ENCODE measurements at regions not wholly inside any gene's neighbourhood (a gene's known extent, or its start where the extent isn't known, plus 50 kb on each side); places are given as distances from the start of the nearest gene placed in this dataset.
"Not testable (repeated sequence)": the region's sequence is repeated elsewhere in the genome, so short reads cannot be mapped to it uniquely, and the experiment has no call there.

- DNase-seq = no peak
These were observed 200.7 kb downstream of the RRAGC start for GRCh38 chr1:38658883-38659282.

- no peak for DNase-seq
These were observed 201.7 kb downstream of the RRAGC start for GRCh38 chr1:38657873-38658272.

- DNase-seq = no peak
These were observed 202.2 kb downstream of the RRAGC start for GRCh38 chr1:38657207-38657840.

DNA sequence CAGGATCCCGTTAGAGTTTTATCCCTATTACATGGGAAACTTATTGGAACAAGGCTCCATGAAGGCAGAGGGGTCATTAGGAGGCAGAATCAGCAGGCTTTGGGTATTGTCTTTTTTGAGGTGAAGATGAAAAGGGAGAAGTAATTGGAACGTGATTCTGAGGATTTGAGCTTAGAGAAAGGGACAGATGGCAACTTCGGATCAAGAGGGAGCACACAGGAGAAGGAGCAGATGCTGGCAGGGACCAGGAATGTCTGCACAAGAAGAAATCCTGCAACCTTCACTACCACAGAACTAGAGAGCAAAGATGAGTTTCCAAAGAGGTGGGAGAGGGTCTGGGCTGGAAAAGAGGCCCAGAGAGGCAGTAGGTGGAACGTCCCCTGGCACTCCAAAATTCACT, 202.8 kb downstream of the RRAGC start:
- DNase-seq = no peak

- DNase-seq = no peak
These were observed 207.4 kb downstream of the RRAGC start for GRCh38 chr1:38652217-38652616.

DNA sequence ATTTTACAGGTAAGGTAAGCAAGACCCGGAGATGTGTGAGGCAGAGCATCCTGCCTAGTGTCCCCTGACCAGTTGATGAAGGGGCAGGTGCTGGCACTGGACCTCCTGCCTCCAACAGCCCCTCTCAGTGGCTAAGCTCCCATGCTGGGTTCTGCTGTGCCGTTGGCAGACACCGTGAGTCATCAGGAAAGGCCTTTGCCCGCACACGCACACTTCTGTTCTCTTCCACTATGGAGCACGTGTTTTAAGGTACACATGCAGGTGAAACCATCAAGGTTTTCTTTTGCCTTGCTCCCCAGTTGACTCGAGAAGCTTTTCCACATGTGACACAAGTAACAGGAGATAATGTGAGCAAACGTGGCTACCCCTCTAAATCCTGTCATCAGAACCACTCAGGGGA, 207.9 kb downstream of the RRAGC start:
- DNase-seq = no peak

DNA sequence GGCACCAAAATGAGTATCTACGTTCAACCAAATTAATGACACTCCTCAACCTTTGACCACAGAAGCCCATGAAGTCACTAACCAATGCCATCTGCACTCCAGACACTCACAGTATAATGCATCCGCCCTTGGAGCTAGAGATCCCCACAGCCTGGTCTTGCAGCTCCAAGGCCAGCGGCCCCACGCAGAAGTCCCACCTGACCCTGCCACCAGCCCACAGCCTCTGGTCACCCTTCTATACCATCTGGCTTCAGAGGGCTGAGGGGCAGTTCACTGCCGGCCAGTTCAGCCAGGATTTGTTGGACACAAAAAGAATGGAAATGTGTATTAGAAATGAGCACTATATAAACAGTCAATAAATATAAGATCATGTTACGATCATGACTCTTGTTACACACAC, 211.2 kb downstream of the RRAGC start:
- no peak for DNase-seq

- DNase-seq = not testable (repeated sequence)
These were observed 212.2 kb downstream of the RRAGC start for GRCh38 chr1:38647341-38647740.

DNA sequence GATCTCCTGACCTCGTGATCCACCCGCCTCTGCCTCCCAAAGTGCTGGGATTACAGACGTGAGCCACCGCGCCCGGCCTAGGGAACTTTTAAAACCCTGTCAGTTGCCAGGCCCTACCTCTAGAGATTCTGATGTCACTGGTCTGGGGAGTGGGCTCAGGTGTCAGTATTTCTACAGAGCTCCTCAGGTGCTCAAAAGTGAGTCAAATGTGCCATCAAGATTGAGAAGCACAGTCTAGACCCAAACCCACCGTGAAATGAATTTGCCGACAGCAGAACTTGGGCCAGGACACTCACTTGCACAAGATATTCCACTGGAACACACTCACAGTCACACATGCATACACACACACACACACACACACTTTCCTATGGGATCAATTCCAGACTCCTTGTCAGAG, 215.5 kb downstream of the RRAGC start:
- no peak for DNase-seq

- DNase-seq = no peak
These were observed 217.9 kb downstream of the RRAGC start for GRCh38 chr1:38641661-38642060.

DNA sequence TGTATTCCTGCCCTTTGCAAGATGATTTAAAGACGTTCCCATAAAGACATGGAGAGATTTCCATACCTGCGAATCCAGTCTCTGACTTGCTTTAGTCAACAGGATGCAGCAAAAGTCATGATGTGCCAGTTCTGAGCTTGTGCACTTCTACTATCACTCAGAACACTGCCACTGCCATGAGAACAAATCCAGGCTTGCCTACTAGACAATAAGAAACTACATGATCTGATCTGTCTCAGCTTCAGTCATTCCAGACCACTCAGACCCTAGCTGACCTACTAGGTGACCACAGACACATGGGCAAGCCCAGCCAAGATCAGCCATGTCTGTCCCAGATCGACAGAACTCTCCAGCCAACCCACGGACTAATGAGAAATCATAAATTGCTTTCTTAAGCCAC, 219.2 kb downstream of the RRAGC start:
- DNase-seq = no peak

- DNase-seq = no peak
These were observed 231.3 kb downstream of the RRAGC start for GRCh38 chr1:38628241-38628640.

GRCh38 chr1:38625939-38626338, 233.6 kb downstream of the RRAGC start:
- no peak for DNase-seq

DNA sequence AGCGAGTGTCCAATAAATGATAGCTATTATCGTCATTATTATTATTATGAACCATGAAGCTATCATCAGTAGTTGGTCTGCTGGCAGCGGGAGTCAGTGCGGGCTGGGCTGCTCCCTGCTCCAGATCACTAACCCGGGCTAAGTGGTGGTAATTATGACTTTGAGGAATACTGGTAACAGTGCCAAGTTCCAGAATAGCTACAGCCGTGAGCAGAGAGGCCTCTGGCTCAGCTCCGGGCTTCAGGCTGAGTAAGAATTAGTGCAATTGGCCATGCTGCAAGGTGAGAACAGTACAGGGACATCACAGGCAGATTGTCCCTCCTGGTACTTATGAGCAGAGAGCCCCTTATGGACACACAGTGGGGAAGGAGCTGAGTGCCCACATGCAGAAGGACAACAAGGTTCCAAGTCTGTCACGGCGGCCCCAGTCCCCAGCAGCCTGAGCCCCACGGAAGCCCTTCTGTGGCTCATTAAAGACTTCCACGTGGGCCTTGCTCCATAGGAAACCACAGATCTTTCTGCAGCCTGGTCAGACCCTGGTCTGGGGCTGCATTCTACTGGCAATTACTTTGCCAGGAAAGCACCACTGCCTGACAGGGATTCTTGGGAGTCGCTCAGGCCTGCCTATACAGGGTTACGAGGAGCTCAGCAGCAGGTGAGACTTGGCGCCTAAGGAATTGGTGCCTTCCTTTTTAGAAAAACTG, 235.1 kb downstream of the RRAGC start:
- DNase-seq = peak; percentile 41

GRCh38 chr1:38623529-38623928, 236.0 kb downstream of the RRAGC start:
- DNase-seq = no peak

- no peak for DNase-seq
These were observed 237.4 kb downstream of the RRAGC start for GRCh38 chr1:38622197-38622596.

DNA sequence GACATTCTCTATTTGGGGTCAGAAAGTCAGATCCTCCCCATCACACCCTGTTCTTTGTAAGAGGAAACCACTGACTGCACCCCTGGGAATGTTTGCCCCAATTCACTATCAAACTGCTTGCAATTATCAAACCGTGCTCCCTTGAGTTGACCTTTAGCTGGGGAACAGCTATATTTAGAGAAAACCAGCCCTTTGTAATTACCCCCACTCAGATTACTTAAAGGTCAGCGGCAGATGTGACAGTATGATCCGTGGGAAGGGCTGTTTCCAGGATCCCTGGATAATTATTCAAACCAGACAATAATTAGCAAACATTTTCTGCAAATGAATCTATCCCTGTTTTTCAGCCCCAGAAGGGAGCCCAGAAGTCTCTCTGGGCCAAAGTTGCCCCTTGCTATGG, 242.7 kb downstream of the RRAGC start:
- no peak for DNase-seq

- DNase-seq = no peak
These were observed 243.9 kb downstream of the RRAGC start for GRCh38 chr1:38615680-38616079.

- no peak for DNase-seq
These were observed 244.7 kb downstream of the RRAGC start for GRCh38 chr1:38614861-38615260.

DNA sequence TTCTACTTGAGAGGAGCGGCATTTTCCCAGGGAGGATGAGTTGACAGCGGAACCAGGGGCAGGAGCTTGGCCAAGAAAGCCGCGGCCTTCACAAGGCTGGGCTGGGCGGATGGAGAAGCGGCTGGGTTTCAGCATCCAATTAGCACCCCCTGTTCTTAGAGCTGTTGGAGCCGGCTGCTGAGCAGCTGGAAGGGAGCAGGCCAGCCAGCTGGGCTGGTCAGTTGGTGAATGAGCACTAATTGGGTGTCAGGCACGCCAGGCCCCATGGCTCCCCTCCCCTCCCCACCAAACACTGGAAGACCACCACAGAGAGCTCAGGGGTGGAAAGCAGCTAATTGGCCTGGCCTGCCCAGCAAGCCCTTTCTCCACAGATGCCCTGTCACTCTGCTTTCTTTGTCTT, 245.6 kb downstream of the RRAGC start:
- no peak for DNase-seq

- no peak for DNase-seq
These were observed 246.6 kb downstream of the RRAGC start for GRCh38 chr1:38612951-38613350.

DNA sequence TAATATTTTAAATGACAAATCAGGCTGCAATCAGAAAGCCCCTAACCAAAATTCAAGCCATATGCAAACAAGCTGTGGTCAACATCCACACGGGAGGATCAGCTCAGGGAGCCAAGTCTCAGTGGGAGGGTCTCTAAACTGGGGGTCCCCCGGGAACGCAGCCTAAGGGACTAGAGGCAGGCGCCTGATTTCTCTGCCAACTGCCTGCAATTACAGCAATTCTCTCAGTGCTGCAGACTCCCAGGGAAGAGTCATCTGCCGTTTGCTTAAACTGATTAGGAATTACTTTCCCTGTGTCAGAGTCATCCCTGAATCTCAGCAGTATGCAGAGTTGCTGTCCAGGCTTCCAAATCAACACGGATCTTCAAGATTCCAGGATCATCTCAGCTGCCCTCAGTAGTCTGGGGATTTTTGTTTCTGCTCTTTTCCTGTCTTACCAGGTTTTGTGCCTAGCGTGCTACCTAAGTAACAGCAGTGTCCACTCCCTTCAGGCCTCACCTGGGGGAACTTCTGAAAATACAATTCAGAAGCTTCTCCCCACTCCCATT, 247.8 kb downstream of the RRAGC start:
- DNase-seq = no peak

- no peak for DNase-seq
These were observed 250.2 kb downstream of the RRAGC start for GRCh38 chr1:38609166-38610025.

Measured in DMS79 treated with DMSO at 0.1 percent for 48 hours (cell line).